ENCODE measurements at regions not wholly inside any gene's neighbourhood (a gene's known extent, or its start where the extent isn't known, plus 50 kb on each side); places are given as distances from the start of the nearest gene placed in this dataset.
"Not testable (repeated sequence)": the region's sequence is repeated elsewhere in the genome, so short reads cannot be mapped to it uniquely, and the experiment has no call there.

GRCh38 chr7:94183289-94183749 lies 179.2 kb upstream of the BET1 start:
- Mint-ChIP-seq H3K4me3 (peak overlapping the region; percentile 82), H3K4me1 (ENCODE audit: low read depth) (peaks cover 76% of the 10 kb centered on the region), H3K9me3 (peaks cover 25% of the 10 kb centered on the region), H3K27me3 (ENCODE audit: insufficient read depth) (no peaks in the 10 kb centered on the region), H3K36me3 (ENCODE audit: low read depth) (peaks cover 33% of the 10 kb centered on the region), H3K27ac (peak overlapping the region; percentile 99)
- TF ChIP-seq CTCF (IDR thresholded peaks at IDR 0.05) = no peak
- DNase-seq = peak; percentile 98

- peaks cover 30% of the 10 kb centered on the region for H3K9me3 Mint-ChIP-seq
- TF ChIP-seq CTCF (IDR thresholded peaks at IDR 0.05) = no peak
- peak overlapping the region; percentile 99 for H3K27ac Mint-ChIP-seq
- DNase-seq = no peak
- H3K4me1 Mint-ChIP-seq (ENCODE audit: low read depth) = peaks cover 78% of the 10 kb centered on the region
- H3K27me3 Mint-ChIP-seq (ENCODE audit: insufficient read depth) = no peaks in the 10 kb centered on the region
- peak overlapping the region; percentile 82 for H3K4me3 Mint-ChIP-seq
- H3K36me3 Mint-ChIP-seq (ENCODE audit: low read depth) = peaks cover 39% of the 10 kb centered on the region
Measured at GRCh38 chr7:94183891-94184290, 179.7 kb upstream of the BET1 start.

- no peaks in the 10 kb centered on the region for H3K27me3 Mint-ChIP-seq (ENCODE audit: insufficient read depth)
- no peak overlapping the region for H3K4me3 Mint-ChIP-seq
- H3K9me3 Mint-ChIP-seq = peaks cover 34% of the 10 kb centered on the region
- no peak for DNase-seq
- peaks cover 76% of the 10 kb centered on the region for H3K4me1 Mint-ChIP-seq (ENCODE audit: low read depth)
- H3K27ac Mint-ChIP-seq = peak overlapping the region; percentile 17
- no peak for TF ChIP-seq CTCF (IDR thresholded peaks at IDR 0.05)
- H3K36me3 Mint-ChIP-seq (ENCODE audit: low read depth) = peaks cover 47% of the 10 kb centered on the region
Measured at GRCh38 chr7:94188350-94188749, 184.2 kb upstream of the BET1 start.

- H3K27me3 Mint-ChIP-seq (ENCODE audit: insufficient read depth) = no peaks in the 10 kb centered on the region
- DNase-seq = peak; percentile 94
- H3K9me3 Mint-ChIP-seq = peaks cover 34% of the 10 kb centered on the region
- H3K27ac Mint-ChIP-seq = peak overlapping the region; percentile 67
- peaks cover 41% of the 10 kb centered on the region for H3K36me3 Mint-ChIP-seq (ENCODE audit: low read depth)
- H3K4me3 Mint-ChIP-seq = 0 out of 2 replicates have a peak overlapping the region, but pooled peaks have one; percentile 2
- no peak for TF ChIP-seq CTCF (IDR thresholded peaks at IDR 0.05)
- peaks cover 61% of the 10 kb centered on the region for H3K4me1 Mint-ChIP-seq (ENCODE audit: low read depth)
Measured at GRCh38 chr7:94190599-94191061, 186.5 kb upstream of the BET1 start.

- Mint-ChIP-seq H3K4me1 (ENCODE audit: low read depth) (peaks cover 48% of the 10 kb centered on the region), H3K36me3 (ENCODE audit: low read depth) (peaks cover 12% of the 10 kb centered on the region)
- not testable (repeated sequence) for H3K27me3 Mint-ChIP-seq (ENCODE audit: insufficient read depth); H3K9me3 Mint-ChIP-seq; H3K27ac Mint-ChIP-seq; DNase-seq; H3K4me3 Mint-ChIP-seq
Measured at GRCh38 chr7:94194426-94194825, 190.3 kb upstream of the BET1 start.

GRCh38 chr7:94195201-94195600 lies 191.0 kb upstream of the BET1 start:
- no peak for TF ChIP-seq CTCF (IDR thresholded peaks at IDR 0.05)
- DNase-seq = no peak
- Mint-ChIP-seq H3K36me3 (ENCODE audit: low read depth) (peaks cover 12% of the 10 kb centered on the region), H3K9me3 (no peaks in the 10 kb centered on the region), H3K4me3 (no peak overlapping the region), H3K27me3 (ENCODE audit: insufficient read depth) (no peaks in the 10 kb centered on the region), H3K4me1 (ENCODE audit: low read depth) (peaks cover 40% of the 10 kb centered on the region), H3K27ac (no peak overlapping the region)
